HCT116 (cell line): ENCODE measurements at regions not wholly inside any gene's neighbourhood (a gene's known extent, or its start where the extent isn't known, plus 50 kb on each side); places are given as distances from the start of the nearest gene placed in this dataset.

Source experiments
- ATAC-seq: fragments of 200-7000 bp; cut with Tn5 transposase; 2 replicates; pipeline ENCODE4 v1.9.1; 2020; ENCODE audit warnings: mild to moderate bottlenecking, moderate library complexity
- BruUV-seq: library from RNA; stranded (reverse); fragments of 400-500 nt; replicated peaks from 2 replicates; lab custom pipeline; 2021; lab: Mats Ljungman, UMichigan
- CTCF ChIA-PET: fragments of 300-600 bp; sonication (Branson Sonifier 250); formaldehyde crosslinking; loops from one replicate; lab custom pipeline; 2021; ENCODE audit warnings: antibody characterized with exemption; lab: Charles Lee
- POLR2A ChIA-PET: fragments of 300-600, 350-600 bp; sonication (Branson Sonifier 250); formaldehyde crosslinking; loops from one replicate; lab custom pipeline; 2021; ENCODE audit warnings: antibody characterized with exemption; lab: Charles Lee
- RAD21 ChIA-PET, 2 experiments: fragments of 300-600 bp; sonication (Branson Sonifier 250); formaldehyde crosslinking; loops; one replicate each; lab custom pipeline; 2023; ENCODE audit warnings: low total read pairs in 2 of 2; ENCODE audit not compliant: uncharacterized antibody in 2 of 2, unreplicated experiment in 2 of 2, low non-redundant PET in 1 of 2; lab: Charles Lee
- DNase-seq: peaks from one replicate; pipeline ENCODE4 v3.0.0-alpha.2; 2010; ENCODE audit warnings: low read depth, low spot score
- H2AFZ ChIP-seq: fragments of 200-600 bp; shearing (Covaris generic), sonication (generic); 2 replicates; pipeline ENCODE4 v1.6.1; 2017; ENCODE audit warnings: low read depth, mixed run types, mixed read lengths, antibody characterized with exemption, low read length; ENCODE audit not compliant: poor library complexity, severe bottlenecking
- H3K27ac ChIP-seq: 2 replicates; pipeline ENCODE4 v1.5.1; 2012; ENCODE audit warnings: low read depth, low read length
- H3K27me3 ChIP-seq: fragments of 200-600 bp; sonication (generic); 2 replicates; pipeline ENCODE4 v1.6.1; 2016; ENCODE audit warnings: mixed run types, low read length, mixed read lengths; ENCODE audit not compliant: insufficient read depth
- H3K36me3 ChIP-seq, 2 experiments: fragments of 200-500 bp in 1 of 2; fragments of 200-600 bp in 1 of 2; sonication (Bioruptor generic) in 1 of 2; sonication (generic) in 1 of 2; 2 replicates each; pipeline versions ENCODE4 v1.5.1 to v1.6.1; 2014 to 2016; ENCODE audit warnings: low read length in 2 of 2, inconsistent platforms in 1 of 2, mixed read lengths in 1 of 2, mixed run types in 1 of 2; ENCODE audit not compliant: insufficient read depth in 2 of 2, control insufficient read depth in 1 of 2
- H3K4me1 ChIP-seq, 2 experiments: fragments of 200-600 bp in 1 of 2; sonication (generic) in 1 of 2; 2 replicates each; pipeline versions ENCODE4 v1.5.1 to v1.6.1; 2012 to 2017; ENCODE audit warnings: low read length in 2 of 2, inconsistent platforms in 1 of 2, mild to moderate bottlenecking in 1 of 2, mixed read lengths in 1 of 2, mixed run types in 1 of 2, moderate library complexity in 1 of 2; ENCODE audit not compliant: insufficient read depth in 2 of 2, control insufficient read depth in 1 of 2
- H3K4me2 ChIP-seq: fragments of 200-600 bp; sonication (generic); 2 replicates; pipeline ENCODE4 v1.6.1; 2017; ENCODE audit warnings: mixed run types, low read length, mixed read lengths
- H3K4me3 ChIP-seq, 2 experiments: fragments of 200-600 bp in 1 of 2; sonication (generic) in 1 of 2; replicated peaks in 1 of 2; 2 replicates each; pipeline ENCODE4 v1.5.1; 2011 to 2016; ENCODE audit warnings: low read length in 2 of 2, control low read depth in 1 of 2, low read depth in 1 of 2, mild to moderate bottlenecking in 1 of 2, mixed read lengths in 1 of 2, mixed run types in 1 of 2
- H3K79me2 ChIP-seq: fragments of 200-600 bp; sonication (generic); 2 replicates; pipeline ENCODE4 v1.6.1; 2017; ENCODE audit warnings: mild to moderate bottlenecking, mixed run types, low read length, moderate library complexity, mixed read lengths; ENCODE audit not compliant: insufficient read depth
- H3K9ac ChIP-seq: fragments of 200-600 bp; sonication (generic); 2 replicates; pipeline ENCODE4 v1.6.1; 2016; ENCODE audit warnings: low read length, mixed read lengths
- H3K9me2 ChIP-seq: fragments of 200-600 bp; sonication (generic), shearing (Covaris generic); 2 replicates; pipeline ENCODE4 v1.6.1; 2017; ENCODE audit warnings: mixed run types, mild to moderate bottlenecking, moderate library complexity; ENCODE audit not compliant: insufficient read depth
- H3K9me3 ChIP-seq, 2 experiments: fragments of 200-500 bp in 1 of 2; fragments of 200-600 bp in 1 of 2; sonication (Bioruptor generic) in 1 of 2; sonication (generic) in 1 of 2; 2 replicates each; pipeline ENCODE4 v1.6.1; 2014 to 2017; ENCODE audit warnings: low read length in 2 of 2, mixed read lengths in 2 of 2, inconsistent platforms in 1 of 2, low read depth in 1 of 2, mild to moderate bottlenecking in 1 of 2, mixed run types in 1 of 2, moderate library complexity in 1 of 2; ENCODE audit not compliant: control insufficient read depth in 1 of 2, insufficient read depth in 1 of 2
- H4K20me1 ChIP-seq: fragments of 200-600 bp; sonication (generic), shearing (Covaris generic); 2 replicates; pipeline ENCODE4 v1.6.1; 2017; ENCODE audit warnings: mixed run types, mild to moderate bottlenecking, moderate library complexity; ENCODE audit not compliant: insufficient read depth
- CEBPB ChIP-seq: IDR thresholded peaks from 2 replicates; pipeline ENCODE4 v1.6.1; 2012; ENCODE audit warnings: low read depth
- CTCF ChIP-seq, 3 experiments: fragments of 200-600 bp in 1 of 3; sonication (generic) in 1 of 3; IDR thresholded peaks in 2 of 3; conservative IDR thresholded peaks in 1 of 3; 2 replicates each; pipeline ENCODE4 v1.5.1; 2012 to 2017; ENCODE audit warnings: low read depth in 2 of 3, low read length in 2 of 3, antibody characterized with exemption in 1 of 3, borderline replicate concordance in 1 of 3, control low read depth in 1 of 3, mild to moderate bottlenecking in 1 of 3, mixed read lengths in 1 of 3, mixed run types in 1 of 3, moderate library complexity in 1 of 3; ENCODE audit not compliant: insufficient read depth in 1 of 3
- EZH2 ChIP-seq: fragments of 200-600 bp; sonication (generic); IDR thresholded peaks from 2 replicates; pipeline ENCODE4 v1.6.1; 2017; ENCODE audit warnings: antibody characterized with exemption, mixed run types
- JUND ChIP-seq: IDR thresholded peaks from 2 replicates; pipeline ENCODE4 v1.6.1; 2012
- RAD21 ChIP-seq: IDR thresholded peaks from 2 replicates; pipeline ENCODE4 v1.6.1; 2012; ENCODE audit warnings: low read depth, mild to moderate bottlenecking
- SRF ChIP-seq: IDR thresholded peaks from 2 replicates; pipeline ENCODE4 v1.6.1; 2012; ENCODE audit warnings: low read depth
- TCF7L2 ChIP-seq: IDR thresholded peaks from 2 replicates; pipeline ENCODE4 v1.7.0; 2011; ENCODE audit warnings: borderline replicate concordance, inconsistent platforms; ENCODE audit not compliant: insufficient read depth, insufficient read length; ENCODE audit errors: extremely low read depth
- YY1 ChIP-seq: IDR thresholded peaks from 2 replicates; pipeline ENCODE4 v1.6.1; 2011; ENCODE audit warnings: low read length, low read depth, moderate library complexity, mild to moderate bottlenecking; ENCODE audit not compliant: insufficient replicate concordance; ENCODE audit errors: extremely low read depth
- intact Hi-C: fragments of 100-400 bp; cut with micrococcal nuclease; formaldehyde crosslinking; loops from 2 replicates; pipeline ENCODE4 v1.10.0; 2022
- TF ChIP-seq, protein P1 (sequence below): IDR thresholded peaks from 2 replicates; pipeline ENCODE4 v1.6.1; 2012; ENCODE audit warnings: low read depth
- TF ChIP-seq, protein P2 (sequence below): IDR thresholded peaks from 2 replicates; pipeline ENCODE4 v1.6.1; 2011; ENCODE audit warnings: mild to moderate bottlenecking, low read length, moderate library complexity; ENCODE audit not compliant: insufficient replicate concordance; ENCODE audit errors: extremely low read depth

GRCh38 chr10:130580975-130581374 lies 444.8 kb downstream of the GLRX3 start:
- Histone ChIP-seq H3K36me3 (no peaks in the 10 kb centered on the region), H3K9me3 (no peaks in the 10 kb centered on the region), H3K9me2 (no peaks in the 10 kb centered on the region), H3K4me3 (no peak overlapping the region), H3K4me2 (no peak overlapping the region), H4K20me1 (no peaks in the 10 kb centered on the region), H3K4me1 (no peaks in the 10 kb centered on the region), H3K27me3 (no peaks in the 10 kb centered on the region), H3K27ac (no peak overlapping the region), H2AFZ (no peak overlapping the region), H3K79me2 (no peaks in the 10 kb centered on the region), H3K9ac (no peak overlapping the region)
- no peak for DNase-seq
- CTCF ChIA-PET, result no interaction called here
- no TSS peak for BruUV-seq
- RAD21 ChIA-PET, result no interaction called here
- intact Hi-C loops, result no loop called here
- POLR2A ChIA-PET, result no interaction called here
- TF ChIP-seq SRF (no peak), JUND (no peak), EZH2 (no peak), CEBPB (no peak), RAD21 (no peak), CTCF (IDR thresholded peaks at IDR 0.05 in 2 of 3, conservative IDR thresholded peaks at IDR 0.05 in 1 of 3; ENCODE audit: borderline replicate concordance in 1 of 3, insufficient read depth in 1 of 3, low read depth in 2 of 3, low read length in 2 of 3) (no peak), TCF7L2 (no peak), YY1 (no peak)
- TF ChIP-seq, protein P1, sequence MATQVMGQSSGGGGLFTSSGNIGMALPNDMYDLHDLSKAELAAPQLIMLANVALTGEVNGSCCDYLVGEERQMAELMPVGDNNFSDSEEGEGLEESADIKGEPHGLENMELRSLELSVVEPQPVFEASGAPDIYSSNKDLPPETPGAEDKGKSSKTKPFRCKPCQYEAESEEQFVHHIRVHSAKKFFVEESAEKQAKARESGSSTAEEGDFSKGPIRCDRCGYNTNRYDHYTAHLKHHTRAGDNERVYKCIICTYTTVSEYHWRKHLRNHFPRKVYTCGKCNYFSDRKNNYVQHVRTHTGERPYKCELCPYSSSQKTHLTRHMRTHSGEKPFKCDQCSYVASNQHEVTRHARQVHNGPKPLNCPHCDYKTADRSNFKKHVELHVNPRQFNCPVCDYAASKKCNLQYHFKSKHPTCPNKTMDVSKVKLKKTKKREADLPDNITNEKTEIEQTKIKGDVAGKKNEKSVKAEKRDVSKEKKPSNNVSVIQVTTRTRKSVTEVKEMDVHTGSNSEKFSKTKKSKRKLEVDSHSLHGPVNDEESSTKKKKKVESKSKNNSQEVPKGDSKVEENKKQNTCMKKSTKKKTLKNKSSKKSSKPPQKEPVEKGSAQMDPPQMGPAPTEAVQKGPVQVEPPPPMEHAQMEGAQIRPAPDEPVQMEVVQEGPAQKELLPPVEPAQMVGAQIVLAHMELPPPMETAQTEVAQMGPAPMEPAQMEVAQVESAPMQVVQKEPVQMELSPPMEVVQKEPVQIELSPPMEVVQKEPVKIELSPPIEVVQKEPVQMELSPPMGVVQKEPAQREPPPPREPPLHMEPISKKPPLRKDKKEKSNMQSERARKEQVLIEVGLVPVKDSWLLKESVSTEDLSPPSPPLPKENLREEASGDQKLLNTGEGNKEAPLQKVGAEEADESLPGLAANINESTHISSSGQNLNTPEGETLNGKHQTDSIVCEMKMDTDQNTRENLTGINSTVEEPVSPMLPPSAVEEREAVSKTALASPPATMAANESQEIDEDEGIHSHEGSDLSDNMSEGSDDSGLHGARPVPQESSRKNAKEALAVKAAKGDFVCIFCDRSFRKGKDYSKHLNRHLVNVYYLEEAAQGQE, result no peak
- TF ChIP-seq, protein P2, sequence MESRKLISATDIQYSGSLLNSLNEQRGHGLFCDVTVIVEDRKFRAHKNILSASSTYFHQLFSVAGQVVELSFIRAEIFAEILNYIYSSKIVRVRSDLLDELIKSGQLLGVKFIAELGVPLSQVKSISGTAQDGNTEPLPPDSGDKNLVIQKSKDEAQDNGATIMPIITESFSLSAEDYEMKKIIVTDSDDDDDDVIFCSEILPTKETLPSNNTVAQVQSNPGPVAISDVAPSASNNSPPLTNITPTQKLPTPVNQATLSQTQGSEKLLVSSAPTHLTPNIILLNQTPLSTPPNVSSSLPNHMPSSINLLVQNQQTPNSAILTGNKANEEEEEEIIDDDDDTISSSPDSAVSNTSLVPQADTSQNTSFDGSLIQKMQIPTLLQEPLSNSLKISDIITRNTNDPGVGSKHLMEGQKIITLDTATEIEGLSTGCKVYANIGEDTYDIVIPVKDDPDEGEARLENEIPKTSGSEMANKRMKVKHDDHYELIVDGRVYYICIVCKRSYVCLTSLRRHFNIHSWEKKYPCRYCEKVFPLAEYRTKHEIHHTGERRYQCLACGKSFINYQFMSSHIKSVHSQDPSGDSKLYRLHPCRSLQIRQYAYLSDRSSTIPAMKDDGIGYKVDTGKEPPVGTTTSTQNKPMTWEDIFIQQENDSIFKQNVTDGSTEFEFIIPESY, result no peak
- ATAC-seq, result no peak
